Skeletal muscle cell (primary cell): ENCODE measurements at regions not wholly inside any gene's neighbourhood (a gene's known extent, or its start where the extent isn't known, plus 50 kb on each side); places are given as distances from the start of the nearest gene placed in this dataset.

Experiments used
- DNase-seq: peaks from one replicate; pipeline ENCODE4 v3.0.0-alpha.2; 2010; ENCODE audit warnings: low read depth
- H3K4me3 ChIP-seq: 2 replicates; pipeline ENCODE4 v1.5.1; 2011; ENCODE audit warnings: low read depth, mild to moderate bottlenecking, control low read depth, low read length, moderate library complexity

GRCh38 chr15:62684123-62684808 is 358.3 kb upstream of the TPM1 start:
- no peak overlapping the region for H3K4me3 ChIP-seq

GRCh38 chr15:62691008-62691407 is 351.5 kb upstream of the TPM1 start:
- no peak overlapping the region for H3K4me3 ChIP-seq
- no peak for DNase-seq

More at GRCh38 chr15:62684123-62684808, 358.3 kb upstream of the TPM1 start:
- DNase-seq, result no peak

- no peak overlapping the region for H3K4me3 ChIP-seq
- no peak for DNase-seq
Measured at GRCh38 chr15:62697636-62698035, 344.9 kb upstream of the TPM1 start.

DNA sequence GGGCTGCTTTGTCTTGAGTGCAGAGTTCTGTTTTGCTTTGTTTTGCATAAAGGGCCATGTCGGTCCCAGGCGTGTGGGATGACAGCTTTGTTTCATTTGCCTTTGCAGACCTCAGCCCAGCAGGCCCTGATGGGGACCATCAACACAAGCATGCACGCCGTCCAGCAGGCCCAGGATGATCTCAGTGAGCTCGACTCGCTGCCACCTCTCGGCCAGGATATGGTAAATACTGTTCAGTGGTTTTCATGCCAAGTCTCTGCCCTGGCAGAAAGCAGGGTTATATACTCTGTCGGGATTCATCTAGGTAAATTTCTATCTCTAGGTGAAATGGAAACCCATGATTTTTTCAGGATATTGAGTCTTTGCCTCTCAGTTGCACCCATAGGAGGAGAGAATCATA is 343.9 kb upstream of the TPM1 start:
- no peak overlapping the region for H3K4me3 ChIP-seq
- no peak for DNase-seq

DNA sequence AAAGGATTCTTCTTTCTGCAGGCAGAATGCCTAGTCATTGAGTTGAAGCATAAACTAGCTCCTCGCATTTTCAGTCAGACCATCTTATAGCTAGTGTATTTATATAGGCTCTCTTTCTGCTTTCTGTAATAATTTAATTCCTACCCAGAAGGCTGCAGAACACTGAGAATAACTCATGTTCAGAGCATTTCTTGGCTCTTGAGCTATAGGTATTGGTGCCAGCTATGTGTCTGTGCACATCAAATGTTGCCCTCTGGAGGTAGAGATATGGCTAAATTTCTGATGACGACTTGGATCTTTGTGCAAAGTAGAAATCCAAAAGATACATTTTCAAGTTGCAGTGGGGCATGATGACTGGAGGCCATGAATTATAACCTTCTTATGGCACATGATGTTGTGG is 336.2 kb upstream of the TPM1 start:
- DNase-seq, result no peak
- no peak overlapping the region for H3K4me3 ChIP-seq

DNA sequence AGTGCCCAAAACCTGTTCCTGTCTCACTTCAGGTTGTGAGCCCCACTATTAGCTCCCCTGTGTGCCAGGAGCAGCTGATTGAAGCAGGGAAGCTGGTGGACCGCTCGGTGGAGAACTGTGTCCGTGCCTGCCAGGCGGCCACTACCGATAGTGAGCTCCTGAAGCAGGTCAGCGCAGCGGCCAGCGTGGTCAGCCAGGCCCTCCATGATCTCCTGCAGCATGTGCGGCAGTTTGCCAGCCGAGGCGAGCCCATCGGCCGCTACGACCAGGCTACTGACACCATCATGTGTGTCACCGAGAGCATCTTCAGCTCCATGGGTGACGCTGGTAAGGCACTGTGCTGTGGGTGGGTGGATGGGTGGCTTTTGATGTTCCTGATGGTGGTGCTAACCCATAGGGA is 334.1 kb upstream of the TPM1 start:
- DNase-seq, result no peak
- H3K4me3 ChIP-seq, result no peak overlapping the region

DNA sequence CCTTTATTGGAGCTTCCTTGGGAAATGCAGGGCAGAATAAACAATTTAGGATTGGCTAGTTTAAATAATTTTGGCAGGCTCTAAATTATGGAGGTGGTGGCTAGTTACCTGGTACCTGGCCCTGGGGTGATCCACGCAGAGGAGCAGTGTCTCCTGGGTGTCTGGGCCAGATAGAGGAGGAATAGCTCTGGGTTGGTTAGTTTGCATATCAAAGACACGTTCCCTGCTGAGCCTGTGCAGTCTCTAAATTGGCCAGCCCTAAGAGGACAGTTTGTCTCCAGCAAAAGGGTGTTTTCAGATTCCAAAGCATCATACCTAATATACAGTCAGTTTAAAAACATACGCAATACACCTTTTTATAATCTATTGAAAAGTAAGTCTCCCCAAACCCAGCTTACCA is 333.3 kb upstream of the TPM1 start:
- DNase-seq, result no peak
- no peak overlapping the region for H3K4me3 ChIP-seq

GRCh38 chr15:62711691-62712454 is 330.7 kb upstream of the TPM1 start:
- peak; percentile 11 for DNase-seq

GRCh38 chr15:62712455-62712839 is 330.1 kb upstream of the TPM1 start:
- DNase-seq, result no peak
- no peak overlapping the region for H3K4me3 ChIP-seq

More at GRCh38 chr15:62711691-62712454, 330.7 kb upstream of the TPM1 start:
- no peak overlapping the region for H3K4me3 ChIP-seq

GRCh38 chr15:62715946-62716345 is 326.6 kb upstream of the TPM1 start:
- no peak for DNase-seq
- no peak overlapping the region for H3K4me3 ChIP-seq

DNA sequence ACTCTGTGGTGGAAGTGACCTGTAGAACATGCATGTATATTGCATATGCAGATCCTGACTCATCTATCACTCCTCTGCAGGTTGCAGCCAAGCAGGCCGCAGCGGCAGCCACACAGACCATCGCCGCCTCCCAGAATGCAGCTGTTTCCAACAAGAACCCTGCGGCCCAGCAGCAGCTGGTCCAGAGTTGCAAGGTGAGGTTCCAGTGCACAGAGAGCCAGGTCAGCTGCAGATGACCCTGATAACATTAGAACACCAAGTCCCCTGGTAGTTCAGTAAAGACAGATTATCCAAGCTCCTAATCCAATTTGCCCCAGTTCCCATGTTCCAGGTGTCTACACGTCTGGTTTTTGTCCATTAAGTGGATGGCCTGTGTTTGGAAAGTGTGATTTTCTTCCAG is 325.1 kb upstream of the TPM1 start:
- DNase-seq, result no peak
- H3K4me3 ChIP-seq, result no peak overlapping the region

DNA sequence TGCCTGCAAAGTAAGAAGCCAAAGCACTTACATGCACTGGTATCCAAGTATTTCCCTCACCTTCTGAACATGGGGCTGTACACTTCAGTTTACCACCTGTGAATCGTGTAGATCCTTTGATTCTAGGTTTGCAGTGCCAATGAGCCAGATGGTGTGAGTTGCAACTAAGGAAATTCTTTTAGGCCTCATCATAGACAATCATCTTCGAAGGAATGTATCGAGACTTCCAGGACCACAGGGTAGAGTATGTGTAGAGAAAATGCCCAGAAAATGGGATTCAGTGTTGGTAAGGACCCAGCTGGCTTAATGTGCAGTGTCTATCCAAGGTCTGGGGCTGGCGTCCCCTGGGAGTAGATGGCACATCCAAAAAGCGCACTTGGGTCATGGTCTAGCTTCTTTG is 323.2 kb upstream of the TPM1 start:
- H3K4me3 ChIP-seq, result no peak overlapping the region
- DNase-seq, result no peak

- no peak overlapping the region for H3K4me3 ChIP-seq
- no peak for DNase-seq
Measured at GRCh38 chr15:62722237-62722636, 320.3 kb upstream of the TPM1 start.

- no peak overlapping the region for H3K4me3 ChIP-seq
- no peak for DNase-seq
Measured at GRCh38 chr15:62726461-62726860, 316.1 kb upstream of the TPM1 start.

DNA sequence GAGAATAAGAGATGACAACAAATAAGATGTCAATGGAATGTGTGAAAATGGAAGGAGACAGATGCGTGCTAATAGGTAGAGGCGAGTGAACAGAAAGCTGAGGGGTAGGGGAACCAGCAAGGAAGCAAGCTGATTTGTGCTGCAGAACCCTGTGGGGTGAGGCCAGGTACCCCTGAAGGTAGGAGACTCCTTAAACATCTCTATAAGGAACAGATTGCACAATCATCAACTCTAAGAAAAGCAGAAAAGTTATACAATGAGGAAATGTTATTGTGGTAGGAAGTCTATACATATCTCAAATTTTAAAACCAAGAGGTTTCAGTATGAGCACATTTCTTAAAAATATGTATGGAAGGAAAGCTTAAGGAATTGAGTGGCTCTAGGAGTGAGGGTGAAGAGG is 315.0 kb upstream of the TPM1 start:
- DNase-seq, result no peak

GRCh38 chr15:62730825-62731224 is 311.7 kb upstream of the TPM1 start:
- H3K4me3 ChIP-seq, result no peak overlapping the region
- DNase-seq, result no peak

More for the DNA sequence above, 315.0 kb upstream of the TPM1 start:
- H3K4me3 ChIP-seq, result no peak overlapping the region

DNA sequence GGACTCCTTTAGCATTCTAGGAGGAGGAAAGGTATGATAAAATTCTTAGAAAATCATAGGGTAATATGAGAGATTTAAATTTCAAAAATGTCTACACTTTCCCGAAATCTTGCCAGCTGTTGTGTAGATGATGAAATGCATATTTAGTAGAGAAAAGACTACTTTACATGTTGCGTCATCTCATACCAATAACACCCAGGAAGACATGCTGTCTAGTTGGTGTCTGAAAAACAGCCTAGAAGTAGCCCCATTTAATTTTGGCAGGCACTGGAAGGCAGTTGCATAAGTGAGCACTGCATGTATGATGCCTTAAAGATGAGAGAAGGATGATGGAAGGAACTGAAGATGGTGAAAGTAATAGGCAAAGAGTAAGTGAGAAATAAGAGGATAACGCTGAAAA is 310.5 kb upstream of the TPM1 start:
- no peak for DNase-seq
- no peak overlapping the region for H3K4me3 ChIP-seq

DNA sequence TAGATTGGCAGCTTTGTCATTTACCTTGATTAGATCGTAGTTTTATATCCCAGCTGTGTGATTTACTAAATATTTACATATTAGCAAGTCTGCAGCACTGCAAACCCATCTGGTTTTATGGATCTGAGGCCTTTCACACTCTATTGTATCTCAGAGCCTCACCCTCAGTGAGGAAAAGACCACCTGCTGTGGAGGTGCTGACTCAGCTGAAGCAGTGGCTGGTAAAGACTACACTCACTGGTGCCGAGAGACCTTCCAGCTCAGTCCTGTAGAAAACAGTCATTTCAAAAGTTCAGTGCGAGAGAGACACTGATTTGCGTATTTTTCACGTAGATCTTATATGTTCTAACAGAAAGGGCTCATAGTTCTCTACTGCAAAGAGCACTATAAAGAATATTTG is 307.8 kb upstream of the TPM1 start:
- no peak for DNase-seq
- H3K4me3 ChIP-seq, result no peak overlapping the region

DNA sequence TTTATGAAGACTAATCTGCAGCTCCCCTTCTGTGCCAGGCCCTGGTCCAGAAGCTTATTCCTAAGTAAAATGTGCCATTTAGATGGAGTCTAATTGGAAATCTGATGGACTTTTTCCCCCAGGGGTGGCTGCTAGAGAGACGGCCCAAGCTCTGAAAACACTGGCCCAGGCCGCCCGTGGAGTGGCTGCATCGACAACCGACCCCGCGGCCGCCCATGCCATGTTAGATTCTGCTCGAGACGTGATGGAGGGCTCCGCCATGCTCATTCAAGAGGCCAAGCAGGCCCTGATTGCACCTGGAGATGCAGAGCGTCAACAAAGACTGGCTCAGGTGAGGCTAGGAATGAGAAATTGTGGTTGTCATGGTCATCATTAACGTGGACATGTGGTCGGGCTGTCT is 305.8 kb upstream of the TPM1 start:
- DNase-seq, result no peak

GRCh38 chr15:62737551-62737950 is 305.0 kb upstream of the TPM1 start:
- DNase-seq, result no peak

More for the DNA sequence above, 305.8 kb upstream of the TPM1 start:
- H3K4me3 ChIP-seq, result no peak overlapping the region

DNA sequence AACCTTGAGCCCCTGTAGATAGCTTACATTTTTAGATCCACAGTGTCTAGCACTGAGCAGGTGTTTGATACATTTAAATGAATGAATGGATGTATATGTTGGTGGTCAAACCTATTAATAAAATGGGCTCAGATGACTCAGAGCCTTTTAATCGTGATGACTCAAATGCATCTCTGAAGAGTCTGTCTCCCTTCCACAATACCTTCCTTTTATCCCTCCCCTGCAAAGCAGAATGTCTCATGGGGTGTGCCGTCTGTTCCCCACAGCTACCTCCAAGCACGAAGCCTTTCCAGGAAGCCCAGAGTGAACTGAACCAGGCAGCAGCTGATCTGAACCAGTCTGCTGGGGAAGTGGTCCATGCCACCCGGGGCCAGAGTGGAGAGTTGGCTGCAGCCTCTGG is 303.5 kb upstream of the TPM1 start:
- no peak for DNase-seq
- H3K4me3 ChIP-seq, result no peak overlapping the region

More at GRCh38 chr15:62737551-62737950, 305.0 kb upstream of the TPM1 start:
- H3K4me3 ChIP-seq, result no peak overlapping the region
